Daoy (cell line): ENCODE measurements at regions not wholly inside any gene's neighbourhood (a gene's known extent, or its start where the extent isn't known, plus 50 kb on each side); places are given as distances from the start of the nearest gene placed in this dataset.
A peak's percentile ranks its signal among the peaks of the same experiment; 100 is the strongest.
"Not testable (repeated sequence)": the region's sequence is repeated elsewhere in the genome, so short reads cannot be mapped to it uniquely, and the experiment has no call there.

ENCODE experiments used
- DNase-seq: peaks from one replicate; pipeline ENCODE4 v3.0.0-alpha.2; 2015; ENCODE audit warnings: low read depth

GRCh38 chr3:137612291-137612690 is 151.8 kb upstream of the SOX14 start:
- DNase-seq: no peak

DNA sequence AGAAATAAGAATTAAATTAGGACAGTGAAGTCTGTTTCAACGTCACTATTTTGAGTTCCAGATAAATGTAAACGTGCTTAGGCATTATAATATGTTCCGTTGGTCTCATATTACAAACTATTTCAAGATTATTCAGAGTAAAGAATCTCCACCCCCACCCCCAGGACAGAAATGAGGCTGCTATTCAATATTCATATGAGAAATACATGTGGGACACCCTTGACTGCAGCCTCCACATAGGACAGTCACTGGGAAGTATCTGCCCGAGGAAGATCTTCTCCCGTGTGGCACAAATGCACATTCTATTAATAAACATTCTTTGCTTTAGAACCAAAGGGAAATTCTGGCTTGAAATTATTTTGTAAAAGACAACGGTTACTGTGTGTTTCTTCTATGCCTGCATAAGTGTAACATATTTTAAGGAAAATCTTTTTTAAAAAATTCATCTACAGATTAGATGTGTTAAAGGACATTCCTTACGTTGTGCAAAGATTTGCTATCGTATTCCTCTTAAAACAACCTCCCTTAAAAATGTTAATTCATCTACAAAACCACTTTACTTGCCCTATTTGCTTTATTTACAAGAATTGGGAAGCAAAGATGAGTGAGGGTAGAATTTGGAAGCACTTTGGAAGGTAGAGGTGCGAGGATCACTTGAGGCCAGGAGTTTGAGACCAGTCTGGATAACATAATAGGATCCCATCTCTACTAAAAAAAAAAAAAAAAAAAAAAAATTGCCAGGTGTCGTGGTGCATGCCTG is 148.3 kb upstream of the SOX14 start:
- no peak for DNase-seq

GRCh38 chr3:137641879-137642704 is 122.0 kb upstream of the SOX14 start:
- DNase-seq: no peak

- peak; percentile 2 for DNase-seq
Observed at GRCh38 chr3:137642831-137643230, 121.3 kb upstream of the SOX14 start.

DNA sequence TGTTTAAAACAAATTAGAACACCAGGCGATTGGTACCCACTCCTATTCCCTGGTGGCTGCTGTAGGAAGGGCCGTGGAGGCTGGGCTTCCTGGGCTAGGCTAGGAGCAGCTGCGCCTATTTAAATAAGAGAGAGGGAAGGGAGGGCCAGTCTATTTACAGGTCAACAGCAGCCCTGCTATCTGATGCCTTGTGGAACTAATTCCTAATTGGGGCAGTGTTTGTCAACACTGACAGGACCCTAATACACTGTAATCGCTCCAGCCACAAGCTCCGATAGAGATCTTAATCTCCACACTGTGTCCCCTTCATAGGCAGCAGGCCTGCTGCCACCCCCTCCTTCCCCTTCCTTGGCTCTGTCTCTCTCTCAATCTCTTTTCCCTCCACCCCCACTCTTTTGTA is 116.9 kb upstream of the SOX14 start:
- no peak for DNase-seq

DNA sequence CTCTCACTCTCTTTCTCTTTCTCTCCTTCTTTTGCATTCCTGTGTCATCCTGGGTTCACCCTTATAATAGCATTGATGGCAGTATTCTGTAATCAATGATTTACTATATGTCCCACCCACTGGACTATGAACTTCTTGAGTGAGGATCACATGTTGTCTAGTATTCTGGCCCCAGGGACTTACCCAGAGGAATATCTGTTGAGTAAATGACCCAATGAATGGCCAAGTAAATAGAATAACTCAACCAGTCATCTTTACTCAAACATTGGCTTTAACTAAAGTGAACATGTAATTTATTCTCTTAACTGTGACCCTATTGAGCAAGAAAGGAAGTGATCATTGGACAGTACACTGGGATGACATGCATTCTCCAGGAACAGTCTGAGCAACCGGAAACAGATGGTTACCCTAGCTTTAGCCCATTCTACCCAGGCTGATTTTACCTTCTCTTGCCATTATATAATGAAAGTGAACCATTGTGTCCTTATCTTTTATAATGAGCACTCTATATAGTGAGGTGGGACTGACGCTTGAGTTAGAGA is 94.5 kb upstream of the SOX14 start:
- no peak for DNase-seq

DNA sequence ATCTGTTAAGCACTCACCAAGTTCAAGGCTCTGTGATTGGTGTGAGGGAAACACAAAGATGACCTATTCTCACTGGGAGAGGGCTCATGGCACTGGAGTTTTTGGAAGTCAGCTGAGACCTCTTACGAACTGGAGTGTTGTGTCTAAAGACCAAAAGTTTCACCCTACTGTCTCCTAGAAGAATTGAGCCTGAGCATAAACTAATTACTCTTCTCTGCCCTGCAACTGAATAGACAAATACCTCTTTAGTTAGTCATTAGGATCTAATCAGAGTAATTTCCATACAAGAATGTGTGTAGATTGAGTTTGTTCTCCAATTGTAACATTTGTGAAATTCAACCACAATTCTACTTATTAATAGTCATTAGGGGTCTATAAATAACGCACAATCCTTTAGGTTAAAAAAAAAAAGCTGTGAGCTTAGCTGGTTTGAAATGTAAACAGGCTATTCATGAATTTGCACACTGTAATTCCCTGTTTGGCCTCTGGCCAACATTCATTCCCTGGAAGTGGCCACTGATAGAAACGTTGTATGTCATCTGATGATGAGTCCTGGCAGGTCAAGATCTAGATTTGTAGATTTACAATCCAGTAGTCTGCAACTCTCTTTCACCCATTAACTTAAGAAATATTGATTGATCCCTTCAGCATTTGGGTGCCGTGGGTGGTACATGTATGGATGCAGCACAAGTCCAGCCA is 76.8 kb upstream of the SOX14 start:
- DNase-seq: no peak

GRCh38 chr3:137692803-137693431 is 71.2 kb upstream of the SOX14 start:
- DNase-seq: no peak

DNA sequence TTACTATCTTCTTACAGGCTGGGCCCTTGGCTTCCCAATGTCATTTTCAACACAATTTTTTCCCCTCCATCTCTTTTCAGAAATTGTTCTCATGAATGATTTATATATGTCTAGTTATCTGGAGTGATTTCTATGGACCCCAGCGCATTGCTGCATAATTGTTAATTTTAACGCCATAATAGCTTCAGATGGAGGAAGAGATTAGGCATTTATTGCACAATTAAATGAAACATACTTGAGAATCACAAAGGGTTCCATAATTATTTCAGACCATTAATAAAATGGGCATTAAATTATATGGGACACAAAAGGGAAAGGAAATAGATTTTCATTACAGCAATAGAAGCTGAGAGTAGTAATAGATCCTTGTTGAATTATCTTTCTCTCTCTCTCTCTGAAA is 70.3 kb upstream of the SOX14 start:
- DNase-seq: no peak

GRCh38 chr3:137694836-137695235 is 69.3 kb upstream of the SOX14 start:
- no peak for DNase-seq

- no peak for DNase-seq
Observed at GRCh38 chr3:137695351-137695750, 68.8 kb upstream of the SOX14 start.

DNA sequence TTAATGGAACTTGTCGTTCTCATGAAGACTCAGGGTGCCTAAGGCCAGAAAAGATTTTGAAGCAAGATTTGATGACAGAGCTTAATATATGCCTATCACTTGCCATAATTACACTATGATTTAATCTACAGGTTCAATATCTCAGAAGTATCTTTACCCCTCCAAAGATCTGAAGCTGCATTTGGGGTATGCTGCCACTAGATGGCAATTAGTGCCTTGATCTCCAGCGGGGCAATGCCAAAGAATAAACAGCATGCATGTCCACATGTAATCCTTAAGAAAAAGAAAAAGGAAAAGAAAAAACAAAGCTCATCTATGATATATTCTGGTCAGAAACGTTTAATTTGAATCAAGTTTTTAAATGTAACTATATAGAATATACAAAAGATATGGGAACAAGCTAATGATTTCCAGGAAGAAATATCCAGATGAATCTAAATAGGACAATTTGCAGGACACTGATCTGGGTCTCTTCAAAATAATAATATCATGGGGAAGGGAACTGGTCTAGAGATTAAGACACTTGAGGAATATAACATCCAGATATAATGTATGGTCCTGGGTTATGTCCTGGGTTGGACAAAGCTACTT is 55.0 kb upstream of the SOX14 start:
- no peak for DNase-seq

- not testable (repeated sequence) for DNase-seq
Observed at GRCh38 chr3:137713965-137714364, 50.1 kb upstream of the SOX14 start.
